SK-N-SH (cell line): ENCODE measurements at regions not wholly inside any gene's neighbourhood (a gene's known extent, or its start where the extent isn't known, plus 50 kb on each side); places are given as distances from the start of the nearest gene placed in this dataset.

ENCODE experiments used
- EP300 ChIP-seq, 2 experiments: IDR thresholded peaks; 2 replicates each; pipeline versions ENCODE4 v1.4.0 to v1.6.1; 2012; ENCODE audit warnings: borderline replicate concordance in 1 of 2, low read depth in 1 of 2, low read length in 1 of 2
- FOXJ3 ChIP-seq: sonication (generic); formaldehyde crosslinking; IDR thresholded peaks from 2 replicates; pipeline ENCODE4 v1.5.1; 2020; ENCODE audit warnings: mild to moderate bottlenecking, missing genetic modification reagents
- MAX ChIP-seq: IDR thresholded peaks from 2 replicates; pipeline ENCODE4 v1.4.0; 2012; ENCODE audit warnings: low read depth
- MEF2A ChIP-seq: IDR thresholded peaks from 2 replicates; pipeline ENCODE4 v1.4.0; 2012; ENCODE audit warnings: low read depth, borderline replicate concordance
- MXI1 ChIP-seq: IDR thresholded peaks from 2 replicates; pipeline ENCODE4 v1.6.1; 2012; ENCODE audit warnings: mild to moderate bottlenecking, low read depth, low read length, improper control_type of control experiment
- NFIC ChIP-seq: IDR thresholded peaks from 2 replicates; pipeline ENCODE4 v1.4.0; 2012; ENCODE audit warnings: borderline replicate concordance
- TEAD4 ChIP-seq: IDR thresholded peaks from 2 replicates; pipeline ENCODE4 v1.4.0; 2012; ENCODE audit warnings: mild to moderate bottlenecking, borderline replicate concordance; ENCODE audit not compliant: insufficient read depth
- TF ChIP-seq, protein P1 (sequence below): fragments of 200-600 bp; sonication (generic); IDR thresholded peaks from 2 replicates; pipeline ENCODE4 v1.6.1; 2017; ENCODE audit warnings: antibody characterized with exemption, mild to moderate bottlenecking, moderate library complexity
- TF ChIP-seq, protein P2 (sequence below): IDR thresholded peaks from 2 replicates; pipeline ENCODE4 v1.6.1; 2012; ENCODE audit warnings: mild to moderate bottlenecking, low read depth, low read length, moderate library complexity

GRCh38 chr2:120440521-120441350, 94.8 kb downstream of the INHBB start:
- TF ChIP-seq MXI1 (no peak), FOXJ3 (CRISPR knock-in tag) (no peak), MAX (no peak), NFIC (no peak), EP300 (IDR thresholded peaks at IDR 0.05; ENCODE audit: borderline replicate concordance in 1 of 2, low read depth in 1 of 2, low read length in 1 of 2) (no peak), TEAD4 (no peak), MEF2A (no peak)
- TF ChIP-seq, protein P1, sequence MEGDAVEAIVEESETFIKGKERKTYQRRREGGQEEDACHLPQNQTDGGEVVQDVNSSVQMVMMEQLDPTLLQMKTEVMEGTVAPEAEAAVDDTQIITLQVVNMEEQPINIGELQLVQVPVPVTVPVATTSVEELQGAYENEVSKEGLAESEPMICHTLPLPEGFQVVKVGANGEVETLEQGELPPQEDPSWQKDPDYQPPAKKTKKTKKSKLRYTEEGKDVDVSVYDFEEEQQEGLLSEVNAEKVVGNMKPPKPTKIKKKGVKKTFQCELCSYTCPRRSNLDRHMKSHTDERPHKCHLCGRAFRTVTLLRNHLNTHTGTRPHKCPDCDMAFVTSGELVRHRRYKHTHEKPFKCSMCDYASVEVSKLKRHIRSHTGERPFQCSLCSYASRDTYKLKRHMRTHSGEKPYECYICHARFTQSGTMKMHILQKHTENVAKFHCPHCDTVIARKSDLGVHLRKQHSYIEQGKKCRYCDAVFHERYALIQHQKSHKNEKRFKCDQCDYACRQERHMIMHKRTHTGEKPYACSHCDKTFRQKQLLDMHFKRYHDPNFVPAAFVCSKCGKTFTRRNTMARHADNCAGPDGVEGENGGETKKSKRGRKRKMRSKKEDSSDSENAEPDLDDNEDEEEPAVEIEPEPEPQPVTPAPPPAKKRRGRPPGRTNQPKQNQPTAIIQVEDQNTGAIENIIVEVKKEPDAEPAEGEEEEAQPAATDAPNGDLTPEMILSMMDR: no peak
- TF ChIP-seq, protein P2, sequence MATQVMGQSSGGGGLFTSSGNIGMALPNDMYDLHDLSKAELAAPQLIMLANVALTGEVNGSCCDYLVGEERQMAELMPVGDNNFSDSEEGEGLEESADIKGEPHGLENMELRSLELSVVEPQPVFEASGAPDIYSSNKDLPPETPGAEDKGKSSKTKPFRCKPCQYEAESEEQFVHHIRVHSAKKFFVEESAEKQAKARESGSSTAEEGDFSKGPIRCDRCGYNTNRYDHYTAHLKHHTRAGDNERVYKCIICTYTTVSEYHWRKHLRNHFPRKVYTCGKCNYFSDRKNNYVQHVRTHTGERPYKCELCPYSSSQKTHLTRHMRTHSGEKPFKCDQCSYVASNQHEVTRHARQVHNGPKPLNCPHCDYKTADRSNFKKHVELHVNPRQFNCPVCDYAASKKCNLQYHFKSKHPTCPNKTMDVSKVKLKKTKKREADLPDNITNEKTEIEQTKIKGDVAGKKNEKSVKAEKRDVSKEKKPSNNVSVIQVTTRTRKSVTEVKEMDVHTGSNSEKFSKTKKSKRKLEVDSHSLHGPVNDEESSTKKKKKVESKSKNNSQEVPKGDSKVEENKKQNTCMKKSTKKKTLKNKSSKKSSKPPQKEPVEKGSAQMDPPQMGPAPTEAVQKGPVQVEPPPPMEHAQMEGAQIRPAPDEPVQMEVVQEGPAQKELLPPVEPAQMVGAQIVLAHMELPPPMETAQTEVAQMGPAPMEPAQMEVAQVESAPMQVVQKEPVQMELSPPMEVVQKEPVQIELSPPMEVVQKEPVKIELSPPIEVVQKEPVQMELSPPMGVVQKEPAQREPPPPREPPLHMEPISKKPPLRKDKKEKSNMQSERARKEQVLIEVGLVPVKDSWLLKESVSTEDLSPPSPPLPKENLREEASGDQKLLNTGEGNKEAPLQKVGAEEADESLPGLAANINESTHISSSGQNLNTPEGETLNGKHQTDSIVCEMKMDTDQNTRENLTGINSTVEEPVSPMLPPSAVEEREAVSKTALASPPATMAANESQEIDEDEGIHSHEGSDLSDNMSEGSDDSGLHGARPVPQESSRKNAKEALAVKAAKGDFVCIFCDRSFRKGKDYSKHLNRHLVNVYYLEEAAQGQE: no peak
